HG03280 (cell line): ENCODE measurements at regions not wholly inside any gene's neighbourhood (a gene's known extent, or its start where the extent isn't known, plus 50 kb on each side); places are given as distances from the start of the nearest gene placed in this dataset.

Source experiments
- ATAC-seq: cut with Tn5 transposase; IDR thresholded peaks from one replicate; pipeline ENCODE4 v1.9.1; 2021; ENCODE audit warnings: mild to moderate bottlenecking, moderate library complexity; ENCODE audit not compliant: unreplicated experiment

DNA sequence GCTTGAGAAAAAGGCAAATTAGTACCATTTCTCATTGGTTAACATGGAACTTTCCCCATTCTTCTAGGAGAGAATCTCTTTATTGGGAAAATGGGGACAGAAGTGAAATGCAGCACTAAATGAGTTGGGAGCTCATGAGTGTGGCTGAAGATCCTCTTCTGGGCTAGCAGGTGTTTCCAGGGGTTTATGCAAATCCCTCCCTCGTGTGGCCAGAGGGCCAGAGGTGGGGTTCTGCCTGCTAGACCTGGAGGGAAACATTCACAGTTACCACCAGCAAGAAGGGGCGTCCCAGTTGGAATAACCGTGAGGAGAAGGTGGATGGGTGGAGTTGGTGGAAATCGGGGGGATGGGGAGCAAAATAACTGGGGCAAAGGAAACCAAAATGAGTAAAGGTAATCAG lies 235.9 kb downstream of the KLF6 start:
- ATAC-seq, result no peak

DNA sequence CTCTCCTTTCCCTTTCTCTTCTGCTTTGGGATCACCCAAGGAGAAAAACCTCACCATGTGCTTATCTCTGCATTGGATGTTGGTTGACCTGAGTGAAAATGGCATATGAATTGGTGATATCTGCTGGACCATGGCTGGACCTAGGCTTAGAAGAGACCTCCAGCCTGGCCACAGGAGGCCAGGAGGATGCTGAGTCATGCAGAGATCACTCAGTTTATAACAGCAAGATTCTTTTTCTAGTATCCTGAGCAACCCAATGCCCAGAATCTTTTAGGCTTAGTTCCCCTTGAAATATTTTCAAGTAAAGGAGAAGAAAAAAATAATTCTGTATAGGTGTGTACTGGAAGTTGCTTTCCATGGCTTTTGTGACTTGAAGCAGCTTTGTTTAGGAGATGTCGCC lies 236.3 kb downstream of the KLF6 start:
- ATAC-seq, result no peak

DNA sequence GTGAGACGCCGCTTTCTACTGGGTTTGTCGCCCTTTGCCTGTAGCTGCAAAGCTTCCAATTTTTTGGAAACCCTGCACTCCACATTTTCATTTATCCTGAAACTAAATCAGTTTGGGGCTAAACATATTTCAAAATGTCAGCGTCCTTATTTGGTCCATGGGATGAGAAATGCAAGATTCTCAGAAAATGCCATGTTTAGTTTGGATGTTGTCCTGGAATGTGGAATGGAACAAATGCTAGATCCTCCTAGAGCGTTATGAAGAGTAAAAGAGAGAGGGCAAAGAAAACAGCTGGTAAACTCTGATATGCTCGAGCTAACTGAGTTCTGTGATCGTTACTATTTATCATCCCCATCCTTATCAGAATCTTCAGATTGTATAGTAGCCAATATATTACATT lies 236.9 kb downstream of the KLF6 start:
- ATAC-seq, result no peak

DNA sequence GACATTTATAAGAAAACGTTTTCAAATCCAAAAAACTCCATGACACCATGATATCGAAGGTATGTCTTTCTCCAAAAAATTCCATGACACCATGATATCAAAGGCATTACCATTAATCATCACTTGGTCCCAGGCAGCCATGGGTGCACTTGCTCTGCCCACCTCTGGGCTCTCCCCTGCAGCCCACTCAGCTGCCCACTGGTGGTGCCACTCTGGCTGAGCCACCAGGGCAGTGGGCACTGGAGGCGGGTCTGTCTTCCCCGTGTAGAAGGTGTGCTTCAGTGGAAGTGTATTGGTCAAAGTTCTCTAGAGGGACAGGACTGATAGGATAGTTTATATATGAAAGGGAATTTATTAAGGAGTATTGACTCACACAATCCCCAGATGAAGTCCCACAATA lies 240.4 kb downstream of the KLF6 start:
- no peak for ATAC-seq

DNA sequence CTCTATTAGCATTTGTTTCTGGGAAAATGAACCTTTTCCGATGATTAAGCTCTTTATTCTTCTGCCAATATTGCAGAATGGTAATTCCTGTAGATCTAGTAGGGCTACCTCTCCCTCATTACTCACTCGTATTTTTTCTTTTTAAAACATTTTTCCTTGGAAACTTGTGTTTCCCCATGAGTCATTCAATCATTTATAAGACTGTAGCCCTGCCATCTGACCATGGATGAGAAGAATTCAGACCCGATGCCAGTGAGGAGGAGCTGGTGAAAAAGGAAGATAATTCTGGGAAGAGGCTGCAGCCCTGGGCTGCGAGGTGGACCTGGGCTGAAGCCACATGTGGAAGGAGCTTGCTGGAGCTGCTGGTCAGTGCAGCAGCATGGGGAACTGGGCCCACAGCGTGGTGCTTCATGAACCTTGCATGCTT lies 242.8 kb downstream of the KLF6 start:
- no peak for ATAC-seq

DNA sequence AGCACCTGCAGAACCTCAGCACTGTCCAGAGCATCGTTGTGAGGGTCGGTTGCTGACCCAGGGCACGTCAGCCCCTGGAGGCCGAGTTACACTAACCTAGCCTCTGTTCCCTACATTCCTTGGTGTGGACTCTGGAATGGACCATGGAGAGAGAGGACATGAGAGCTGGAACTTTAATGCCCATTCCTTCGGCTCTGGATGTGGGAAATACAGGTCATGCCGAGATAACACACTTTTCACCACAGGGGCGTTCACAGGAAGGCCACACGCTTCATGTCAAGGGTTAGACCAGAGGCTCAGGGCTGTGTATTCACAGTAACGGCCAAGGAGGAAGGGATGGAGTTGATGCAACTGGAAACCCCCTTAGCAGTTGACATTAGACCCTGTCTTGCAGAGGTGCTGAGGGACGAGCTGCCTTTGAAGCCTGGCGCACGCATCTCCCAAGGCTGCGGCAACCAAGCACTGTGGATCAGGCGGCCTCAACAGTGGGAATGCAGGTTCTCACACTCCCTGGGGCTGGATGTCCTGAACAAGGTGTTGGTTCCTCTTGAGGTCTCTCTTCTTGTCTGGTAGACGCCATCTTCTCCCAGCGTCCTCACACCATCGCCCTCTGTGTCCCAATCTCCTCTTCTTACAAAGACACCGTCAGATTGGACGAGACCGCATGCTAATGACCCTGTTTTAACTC lies 245.2 kb downstream of the KLF6 start:
- no peak for ATAC-seq

DNA sequence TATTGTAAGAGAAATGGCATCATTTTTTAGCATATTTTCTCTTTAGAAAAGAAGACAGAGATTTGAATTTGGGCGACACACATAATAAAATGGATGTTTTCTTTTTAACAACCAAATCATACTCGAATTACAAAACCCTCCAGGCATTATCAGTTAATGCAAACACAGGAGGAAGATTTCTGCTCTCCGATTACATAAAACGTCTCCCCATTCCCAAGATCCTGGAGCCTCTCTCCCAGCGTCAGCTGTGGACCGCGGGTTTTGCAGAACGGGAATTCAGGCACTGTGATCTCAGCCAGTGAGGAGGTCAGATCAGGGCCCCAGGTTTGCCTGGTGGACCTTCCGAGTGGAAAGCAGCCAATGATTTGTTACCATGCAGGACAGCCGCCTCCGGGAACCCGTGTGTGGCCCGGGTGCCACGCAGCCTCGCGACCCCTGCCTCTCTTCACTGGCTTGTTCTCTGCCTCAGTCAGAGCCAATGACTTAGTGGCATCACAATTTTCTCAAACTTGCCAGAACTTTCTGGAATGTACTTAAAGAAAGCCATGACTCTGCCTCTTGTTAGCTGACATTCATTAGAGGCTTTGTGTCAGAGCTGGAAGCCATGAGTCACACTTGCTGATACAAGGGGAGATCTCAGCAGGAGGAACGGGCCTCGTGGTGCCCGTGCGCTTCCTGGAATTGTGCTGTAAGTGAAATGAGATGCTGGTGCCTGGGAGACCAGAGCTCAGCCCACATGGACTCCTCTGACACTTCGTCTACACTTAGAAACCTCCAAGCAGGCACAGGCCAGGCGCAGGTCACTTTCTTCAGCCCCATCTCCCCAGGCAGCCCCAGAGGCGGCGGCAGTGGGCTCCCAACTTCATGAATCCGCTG lies 246.1 kb downstream of the KLF6 start:
- no peak for ATAC-seq

DNA sequence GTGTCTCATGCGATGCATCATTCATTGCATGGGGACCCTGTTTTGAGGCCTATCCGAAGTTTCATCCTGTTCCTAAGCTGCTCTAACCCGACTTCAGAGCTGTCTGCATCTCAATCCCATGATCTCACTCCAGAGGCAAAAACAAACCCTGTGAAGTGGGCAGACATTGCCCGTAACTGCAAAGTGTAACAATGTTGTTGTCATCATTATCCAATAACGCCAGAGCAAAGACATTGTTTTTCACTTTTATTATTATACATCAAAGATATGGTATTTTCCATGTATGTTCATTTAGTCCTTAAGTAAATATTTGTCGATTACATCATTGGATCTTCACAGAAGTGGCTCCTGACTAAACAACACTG lies 246.7 kb downstream of the KLF6 start:
- no peak for ATAC-seq

DNA sequence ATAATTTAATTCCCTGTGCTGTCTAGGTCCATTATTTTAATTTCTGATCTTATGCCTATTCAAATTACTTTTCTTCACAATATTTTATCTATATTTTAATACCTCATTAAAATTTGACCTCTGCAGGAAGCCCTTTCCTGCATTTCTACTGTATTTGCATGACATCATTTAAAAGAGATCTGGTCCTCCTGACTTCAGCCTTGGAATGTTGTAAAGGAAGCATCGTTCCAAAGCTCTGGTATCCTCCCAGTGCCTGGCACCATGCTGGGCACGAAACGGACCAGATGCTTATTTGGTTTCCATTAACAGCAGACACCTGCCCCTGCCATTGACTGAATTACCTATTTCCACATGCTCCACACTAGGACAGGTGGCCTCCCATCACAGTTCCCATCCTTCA lies 247.5 kb downstream of the KLF6 start:
- no peak for ATAC-seq

DNA sequence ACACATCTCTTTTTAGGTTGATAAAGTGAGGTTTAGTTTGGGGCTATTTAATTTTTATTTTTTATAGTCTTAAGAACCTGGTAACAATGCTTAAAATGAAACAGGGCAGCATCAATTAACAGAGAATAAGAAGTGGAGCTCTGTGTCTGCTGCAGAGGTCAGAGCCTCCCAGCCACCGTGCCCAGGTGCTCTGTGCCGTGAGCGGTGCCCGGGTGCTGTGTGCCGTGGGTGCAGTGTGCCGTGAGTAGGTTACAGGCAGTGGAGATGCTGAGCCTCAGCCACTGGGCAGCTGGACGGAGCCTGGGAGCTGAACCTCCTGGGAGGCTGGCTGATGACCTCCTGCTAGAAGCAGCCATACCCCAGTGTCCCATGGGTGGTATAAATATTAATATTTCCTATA lies 250.0 kb downstream of the KLF6 start:
- ATAC-seq, result no peak

DNA sequence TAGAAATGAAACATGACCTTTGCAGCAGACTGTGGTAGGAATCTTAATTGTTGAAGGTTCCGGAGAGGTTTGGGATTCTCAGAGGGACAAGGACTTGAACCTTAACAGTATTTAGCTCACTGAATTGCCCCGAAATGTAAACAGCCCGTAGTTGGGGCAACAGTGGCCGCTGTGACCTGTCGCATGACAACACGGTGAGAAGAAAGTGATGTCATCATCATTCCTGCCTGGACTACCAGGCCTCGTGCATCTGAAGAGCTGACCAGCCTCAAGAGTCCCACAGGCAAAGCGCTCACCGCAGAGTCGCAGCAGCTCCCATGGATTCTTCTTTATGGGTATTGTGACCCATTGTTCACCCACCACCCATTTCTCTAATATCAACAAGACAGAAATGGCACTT lies 250.6 kb downstream of the KLF6 start:
- ATAC-seq, result no peak

DNA sequence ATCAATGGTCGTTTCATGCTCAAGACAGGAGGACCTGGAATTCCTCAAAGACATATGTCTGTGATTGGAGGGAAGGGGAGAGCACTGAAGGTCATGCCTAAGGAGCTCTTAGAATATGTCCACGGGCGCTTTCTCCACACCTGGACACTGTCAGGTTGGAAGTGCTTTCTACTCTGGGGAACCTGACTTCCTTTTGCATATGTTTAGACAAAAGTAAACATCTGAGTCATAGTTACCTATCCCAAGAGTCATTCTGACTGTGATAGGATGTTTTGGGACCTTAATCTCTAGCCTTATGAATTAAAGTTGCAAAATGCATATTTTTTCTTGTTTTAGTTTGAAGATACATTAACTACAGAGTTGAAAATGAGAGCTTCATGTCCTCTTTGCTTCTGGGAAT lies 251.7 kb downstream of the KLF6 start:
- ATAC-seq, result no peak

DNA sequence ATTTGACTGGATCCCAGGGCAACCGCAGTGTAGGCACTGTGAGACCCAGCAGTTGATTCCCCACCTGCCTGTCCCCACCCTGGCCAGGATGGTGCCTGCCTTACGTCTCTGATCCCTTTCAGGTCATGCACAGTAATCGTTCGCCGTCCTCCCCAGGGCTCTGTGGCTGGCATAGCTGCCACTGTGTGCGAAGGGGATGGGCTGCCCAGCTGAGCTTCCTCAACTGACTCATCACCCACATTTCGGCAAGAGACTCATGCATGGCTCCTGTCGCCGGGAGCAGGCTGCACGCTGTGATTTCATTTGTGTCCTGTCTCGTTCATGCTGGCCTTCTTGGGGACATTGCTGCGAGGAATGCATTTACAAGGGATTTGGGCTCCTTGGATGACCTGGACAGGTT lies 252.4 kb downstream of the KLF6 start:
- ATAC-seq, result no peak

DNA sequence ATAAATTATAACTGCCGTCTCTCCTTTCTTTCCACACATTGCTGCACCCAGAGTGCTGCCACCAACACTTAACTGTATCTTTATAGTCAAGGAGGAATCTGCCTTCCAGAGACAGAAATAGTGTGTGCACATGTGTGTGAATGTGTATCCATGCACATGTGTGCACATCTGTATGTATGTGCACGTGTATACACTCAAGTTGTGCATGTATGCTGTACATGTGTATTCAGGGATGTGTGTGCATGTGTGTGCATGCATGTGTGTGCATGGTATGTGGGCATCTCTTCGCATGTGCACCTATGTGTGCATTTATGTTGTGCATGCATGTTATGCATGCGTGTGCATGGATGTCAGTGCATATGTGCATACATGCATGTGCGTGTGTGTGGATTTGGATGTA lies 253.3 kb downstream of the KLF6 start:
- no peak for ATAC-seq

DNA sequence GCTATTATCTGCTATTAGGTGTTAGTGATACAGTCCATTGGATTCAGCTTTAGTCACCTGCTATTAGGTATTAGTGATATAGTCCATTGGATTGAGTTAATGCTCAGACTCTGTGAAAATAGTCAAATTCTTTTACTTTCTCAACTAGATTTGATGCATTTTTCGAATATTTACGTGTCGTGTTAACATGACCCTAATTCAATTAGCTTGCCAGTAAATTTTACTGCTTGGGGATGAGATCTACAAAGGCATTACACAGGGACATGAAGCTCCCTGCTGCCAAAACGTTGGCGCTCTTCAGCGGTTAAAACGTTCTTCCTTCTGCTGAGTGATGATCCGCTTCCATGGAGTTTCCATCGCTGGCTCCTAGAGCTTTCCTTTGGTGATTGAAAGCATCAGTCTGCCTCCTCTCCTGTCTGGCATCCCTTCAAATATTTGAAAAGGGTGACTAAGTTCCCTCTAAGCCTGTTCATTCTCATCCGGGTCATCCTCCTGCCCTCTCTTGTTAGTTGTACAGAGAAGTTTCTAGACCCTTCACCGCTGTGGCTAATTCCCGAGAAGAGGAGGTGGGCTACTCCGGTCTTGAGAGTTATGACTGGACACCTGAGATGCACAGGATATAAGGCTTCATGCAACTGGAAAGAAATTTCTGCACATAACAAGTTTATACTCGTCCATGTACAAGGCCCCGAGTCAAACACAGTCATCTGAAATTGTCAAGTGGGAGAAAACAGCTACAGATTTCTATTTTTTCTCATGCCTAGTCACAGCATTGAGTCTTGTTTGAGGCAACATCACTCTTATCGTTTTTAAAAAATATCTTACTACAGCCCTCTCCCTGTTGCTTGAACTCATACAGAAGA lies 254.0 kb downstream of the KLF6 start:
- no peak for ATAC-seq

DNA sequence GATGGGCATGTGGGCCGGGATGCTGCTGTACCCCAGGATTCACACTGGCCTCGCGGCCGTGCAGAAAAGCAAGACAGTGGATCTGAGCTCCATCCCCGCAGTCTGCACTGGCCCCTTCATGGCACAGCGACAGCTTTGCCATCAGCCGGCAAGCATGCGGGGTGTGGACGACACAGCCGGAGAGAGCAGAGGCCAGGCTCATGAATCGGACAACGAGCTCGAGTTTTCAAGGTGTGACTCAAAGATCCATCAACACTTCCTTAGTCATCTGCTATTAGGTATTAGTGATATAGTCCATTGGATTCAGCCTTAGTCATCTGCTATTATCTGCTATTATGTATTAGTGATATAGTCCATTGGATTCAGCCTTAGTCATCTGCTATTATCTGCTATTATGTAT lies 254.7 kb downstream of the KLF6 start:
- ATAC-seq, result no peak

DNA sequence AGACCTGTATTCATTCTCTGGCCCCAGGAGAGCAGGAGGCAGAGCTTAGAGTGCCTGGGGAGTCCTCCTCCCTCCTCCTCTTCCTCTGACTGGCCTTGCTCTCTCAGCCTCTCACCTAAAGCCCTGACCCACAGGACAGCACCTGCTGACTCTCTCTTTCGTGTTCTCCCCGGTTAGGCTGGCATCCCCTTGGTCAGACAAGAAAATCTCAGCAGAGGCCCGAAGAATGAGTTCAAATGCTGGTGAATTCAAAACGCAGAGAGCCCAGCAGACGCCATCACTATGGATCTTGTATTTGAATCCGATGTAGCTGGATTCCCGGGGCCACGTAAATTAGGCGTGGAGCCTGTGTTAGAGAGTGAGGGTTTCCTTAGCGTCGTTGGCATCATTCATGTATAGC lies 255.3 kb downstream of the KLF6 start:
- ATAC-seq, result no peak

DNA sequence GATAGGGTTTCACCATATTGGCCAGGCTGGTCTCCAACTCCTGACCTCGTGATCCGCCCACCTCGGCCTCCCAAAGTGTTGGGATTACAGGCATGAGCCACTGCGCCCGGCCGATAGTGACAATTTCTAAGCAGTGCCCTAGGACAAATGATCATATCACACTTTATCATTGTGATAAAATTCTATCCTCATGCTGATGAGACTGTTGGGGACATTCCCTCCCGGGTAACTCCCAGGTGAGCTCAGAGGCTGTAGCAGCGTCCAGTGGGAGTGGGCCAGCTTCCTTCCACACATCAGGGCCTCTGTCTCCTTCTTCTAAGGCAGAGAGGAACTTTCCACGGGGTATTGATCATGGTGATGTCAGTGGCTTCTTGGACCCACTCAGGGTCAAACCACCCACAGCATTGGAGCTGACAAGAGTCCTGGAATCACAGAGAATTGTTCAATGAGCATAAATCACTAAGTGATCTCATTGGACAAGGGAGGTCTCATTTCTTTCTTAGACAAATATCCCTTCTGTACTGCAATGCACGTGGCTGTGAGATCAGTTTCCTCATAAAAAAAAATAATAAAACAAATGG lies 256.1 kb downstream of the KLF6 start:
- no peak for ATAC-seq

DNA sequence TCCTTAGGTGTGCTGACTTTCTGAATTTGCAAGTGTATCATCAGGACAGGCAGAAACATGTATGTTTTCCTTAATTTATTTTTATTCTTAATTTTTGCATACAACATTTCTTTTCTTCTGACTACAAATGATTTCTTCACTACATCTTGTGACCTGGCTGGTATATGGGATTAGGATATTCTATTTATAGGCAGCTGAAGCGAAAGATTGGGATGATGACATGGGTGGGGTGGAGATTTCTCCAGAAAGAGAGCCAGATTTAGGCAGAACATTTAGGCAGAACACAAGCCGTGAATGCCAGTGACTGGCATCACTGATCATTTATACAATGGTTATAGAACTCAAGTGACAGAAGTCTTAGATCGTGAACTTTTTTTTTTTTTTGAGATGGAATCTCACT lies 256.7 kb downstream of the KLF6 start:
- ATAC-seq, result no peak

DNA sequence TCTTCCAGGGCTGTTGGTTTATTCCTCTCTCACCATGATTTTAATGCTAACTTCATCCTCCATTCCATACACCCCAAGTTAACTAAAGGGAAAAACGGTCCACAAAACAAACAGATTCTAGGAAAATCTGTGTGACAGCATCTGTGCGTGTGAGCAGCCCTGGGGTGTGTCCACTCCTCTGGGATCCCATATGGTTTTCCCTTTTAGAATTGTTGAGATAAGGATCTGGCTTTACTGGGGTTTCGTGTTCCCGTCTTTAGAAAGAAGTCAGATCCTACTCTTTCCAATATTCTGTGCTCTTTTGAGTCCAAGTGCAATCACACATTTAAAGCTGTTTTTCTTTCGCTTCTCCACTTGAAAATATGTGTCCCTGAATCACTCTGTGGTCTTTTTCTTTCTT lies 257.1 kb downstream of the KLF6 start:
- no peak for ATAC-seq
